Gastrocnemius medialis (tissue), 4 donors: ENCODE measurements at regions not wholly inside any gene's neighbourhood (a gene's known extent, or its start where the extent isn't known, plus 50 kb on each side); places are given as distances from the start of the nearest gene placed in this dataset.

ENCODE experiments used
- ATAC-seq, 2 donors: fragments of 150-250 bp; one replicate each; pipeline ENCODE4 v1.9.1; 2016
- DNase-seq, 2 donors: peaks; one replicate each; pipeline ENCODE4 v3.0.0-alpha.2; 2019
- H3K27ac ChIP-seq, 4 donors: fragments of 200-600 bp; sonication (generic); 1 replicate in 1 of 4; 2 replicates in 3 of 4; pipeline ENCODE4 v1.5.1; 2016 to 2018; ENCODE audit warnings: mild to moderate bottlenecking in 2 of 4, moderate library complexity in 1 of 4
- H3K27me3 ChIP-seq, 3 donors: fragments of 200-600 bp; sonication (generic) in 2 of 3; 1 replicate in 1 of 3; 2 replicates in 2 of 3; pipeline versions ENCODE4 v1.5.1 to v1.6.0; 2016 to 2019; ENCODE audit warnings: mild to moderate bottlenecking in 1 of 3, moderate library complexity in 1 of 3
- H3K36me3 ChIP-seq, 2 donors: fragments of 200-600 bp; sonication (generic) in 1 of 2; one replicate each; pipeline ENCODE4 v1.5.1; 2017 to 2018
- H3K4me1 ChIP-seq, 2 donors: fragments of 200-600 bp; sonication (generic) in 1 of 2; one replicate each; pipeline ENCODE4 v1.5.1; 2016 to 2017; ENCODE audit warnings: mild to moderate bottlenecking in 2 of 2
- H3K4me3 ChIP-seq, 4 donors: fragments of 200-600 bp; sonication (generic) in 3 of 4; 1 replicate in 1 of 4; 2 replicates in 3 of 4; pipeline ENCODE4 v1.5.1; 2016 to 2019; ENCODE audit warnings: mild to moderate bottlenecking in 2 of 4
- H3K9me3 ChIP-seq, 3 donors: fragments of 200-600 bp; sonication (generic) in 2 of 3; 1 replicate in 1 of 3; 2 replicates in 2 of 3; pipeline ENCODE4 v1.5.1; 2016 to 2019
- POLR2A ChIP-seq, 2 donors: fragments of 450-650 bp; IDR thresholded peaks; one replicate each; pipeline ENCODE4 v1.6.1; 2017; ENCODE audit warnings: antibody characterized with exemption in 2 of 2, mild to moderate bottlenecking in 2 of 2, moderate library complexity in 2 of 2
- in situ Hi-C, 4 donors: fragments of 200-750 bp; cut with MboI; loops; one replicate each; pipeline versions ENCODE4 v1.15.0 to v1.8.0; 2017; ENCODE audit warnings: low sequenced_read_pairs in 4 of 4
- intact Hi-C: fragments of 100-400 bp; cut with DNase I; formaldehyde crosslinking; loops from one replicate; pipeline ENCODE4 v1.15.1; 2023; ENCODE audit warnings: low total_unique reads
- TF ChIP-seq, protein P1 (sequence below), 5 experiments: fragments of 450-650 bp in 3 of 5; fragments of 200-600 bp in 2 of 5; sonication (generic) in 2 of 5; IDR thresholded peaks in 4 of 5; conservative IDR thresholded peaks in 1 of 5; 1 replicate in 4 of 5; 2 replicates in 1 of 5; pipeline ENCODE4 v1.5.1; 2016 to 2019; ENCODE audit warnings: antibody characterized with exemption in 5 of 5, mild to moderate bottlenecking in 3 of 5, moderate library complexity in 3 of 5

DNA sequence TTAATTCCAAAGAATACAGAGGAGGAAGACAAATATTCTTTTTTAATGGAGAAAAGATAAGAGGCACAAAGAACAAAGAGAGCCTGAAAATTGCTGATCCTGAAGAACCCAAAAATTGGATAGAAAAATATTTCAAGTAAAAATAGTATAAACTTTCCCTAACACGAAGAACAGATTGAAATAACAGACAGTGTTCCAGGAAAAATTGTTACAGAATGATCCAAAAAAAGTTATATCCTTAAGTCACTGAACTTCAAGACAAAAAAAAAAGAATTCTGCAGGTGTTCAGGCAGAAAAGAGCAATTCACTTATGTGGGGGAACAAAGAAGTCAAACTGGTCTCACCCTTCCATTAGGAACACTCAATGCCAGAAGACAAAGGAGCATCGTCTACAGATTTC is 160.2 kb downstream of the KLF12 start:
- intact Hi-C loops, result no loop called here
- Histone ChIP-seq H3K36me3 (no peaks in the 10 kb centered on the region), H3K27ac (no peak overlapping the region), H3K4me3 (no peak overlapping the region), H3K4me1 (peaks cover 9 to 26% of the 10 kb centered on the region in 2 donors), H3K9me3 (no peaks in the 10 kb centered on the region), H3K27me3 (no peaks in the 10 kb centered on the region)
- no peak for ATAC-seq
- in situ Hi-C loops, result no loop called here
- DNase-seq, result no peak
- no peak for TF ChIP-seq POLR2A (IDR thresholded peaks at IDR 0.05)
- TF ChIP-seq, protein P1, sequence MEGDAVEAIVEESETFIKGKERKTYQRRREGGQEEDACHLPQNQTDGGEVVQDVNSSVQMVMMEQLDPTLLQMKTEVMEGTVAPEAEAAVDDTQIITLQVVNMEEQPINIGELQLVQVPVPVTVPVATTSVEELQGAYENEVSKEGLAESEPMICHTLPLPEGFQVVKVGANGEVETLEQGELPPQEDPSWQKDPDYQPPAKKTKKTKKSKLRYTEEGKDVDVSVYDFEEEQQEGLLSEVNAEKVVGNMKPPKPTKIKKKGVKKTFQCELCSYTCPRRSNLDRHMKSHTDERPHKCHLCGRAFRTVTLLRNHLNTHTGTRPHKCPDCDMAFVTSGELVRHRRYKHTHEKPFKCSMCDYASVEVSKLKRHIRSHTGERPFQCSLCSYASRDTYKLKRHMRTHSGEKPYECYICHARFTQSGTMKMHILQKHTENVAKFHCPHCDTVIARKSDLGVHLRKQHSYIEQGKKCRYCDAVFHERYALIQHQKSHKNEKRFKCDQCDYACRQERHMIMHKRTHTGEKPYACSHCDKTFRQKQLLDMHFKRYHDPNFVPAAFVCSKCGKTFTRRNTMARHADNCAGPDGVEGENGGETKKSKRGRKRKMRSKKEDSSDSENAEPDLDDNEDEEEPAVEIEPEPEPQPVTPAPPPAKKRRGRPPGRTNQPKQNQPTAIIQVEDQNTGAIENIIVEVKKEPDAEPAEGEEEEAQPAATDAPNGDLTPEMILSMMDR (IDR thresholded peaks at IDR 0.05 in 4 of 5, conservative IDR thresholded peaks at IDR 0.05 in 1 of 5), result no peak

DNA sequence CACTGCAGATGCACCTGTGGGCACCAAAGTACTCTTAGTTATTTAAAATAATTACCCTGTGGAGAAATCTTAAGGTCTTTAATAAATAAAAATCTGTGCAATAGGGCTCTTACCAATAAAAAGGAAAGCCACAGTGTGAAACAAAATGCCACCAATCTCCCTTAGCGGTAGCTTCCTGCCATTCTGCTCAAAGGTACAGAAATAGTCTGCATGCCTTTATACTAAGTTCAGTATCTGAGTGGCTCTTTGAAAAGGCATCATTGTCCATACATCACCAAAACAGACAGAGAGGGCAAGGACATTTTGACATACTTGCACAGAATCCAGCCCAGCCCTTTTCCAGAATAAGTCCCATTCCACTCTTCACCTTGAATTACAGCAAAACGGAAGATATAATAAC is 161.0 kb downstream of the KLF12 start:
- DNase-seq, result no peak
- in situ Hi-C loops, result no loop called here
- H3K4me1 ChIP-seq, result peaks cover 10 to 25% of the 10 kb centered on the region in 2 donors

DNA sequence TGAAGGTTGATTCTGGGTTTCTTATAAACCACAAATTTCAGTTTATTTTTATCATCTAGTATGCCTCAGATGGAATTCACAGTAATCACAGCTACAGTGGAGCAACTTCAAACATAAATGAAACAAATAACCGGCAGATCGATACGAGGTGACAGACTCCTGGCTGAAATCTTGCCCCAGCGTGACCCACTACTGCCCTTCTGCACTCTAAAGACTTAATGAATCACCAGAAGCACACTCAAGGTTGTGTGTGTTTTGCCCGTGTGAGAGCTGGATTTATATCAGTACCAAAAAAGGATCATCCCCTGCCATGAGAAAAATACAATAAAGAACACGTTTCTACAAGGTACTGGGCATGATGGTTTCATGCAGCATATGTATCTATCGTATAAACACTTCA is 161.7 kb downstream of the KLF12 start:
- Histone ChIP-seq H3K36me3 (no peaks in the 10 kb centered on the region), H3K9me3 (no peaks in the 10 kb centered on the region), H3K4me3 (no peak overlapping the region), H3K4me1 (peaks cover 14 to 25% of the 10 kb centered on the region in 2 donors), H3K27ac (no peak overlapping the region), H3K27me3 (no peaks in the 10 kb centered on the region)
- DNase-seq (no peak), ATAC-seq (no peak)
- in situ Hi-C loops (no loop called here), intact Hi-C loops (no loop called here)
- TF ChIP-seq POLR2A (IDR thresholded peaks at IDR 0.05), result no peak
- TF ChIP-seq, protein P1 (IDR thresholded peaks at IDR 0.05 in 4 of 5, conservative IDR thresholded peaks at IDR 0.05 in 1 of 5), result no peak

More for the DNA sequence above, 161.0 kb downstream of the KLF12 start:
- intact Hi-C loops, result no loop called here
- no peak for ATAC-seq
- H3K4me3 ChIP-seq, result no peak overlapping the region
- H3K9me3 ChIP-seq, result no peaks in the 10 kb centered on the region
- TF ChIP-seq, protein P1 (IDR thresholded peaks at IDR 0.05 in 4 of 5, conservative IDR thresholded peaks at IDR 0.05 in 1 of 5), result no peak
- no peak for TF ChIP-seq POLR2A (IDR thresholded peaks at IDR 0.05)
- no peak overlapping the region for H3K27ac ChIP-seq
- H3K36me3 ChIP-seq, result no peaks in the 10 kb centered on the region
- no peaks in the 10 kb centered on the region for H3K27me3 ChIP-seq

DNA sequence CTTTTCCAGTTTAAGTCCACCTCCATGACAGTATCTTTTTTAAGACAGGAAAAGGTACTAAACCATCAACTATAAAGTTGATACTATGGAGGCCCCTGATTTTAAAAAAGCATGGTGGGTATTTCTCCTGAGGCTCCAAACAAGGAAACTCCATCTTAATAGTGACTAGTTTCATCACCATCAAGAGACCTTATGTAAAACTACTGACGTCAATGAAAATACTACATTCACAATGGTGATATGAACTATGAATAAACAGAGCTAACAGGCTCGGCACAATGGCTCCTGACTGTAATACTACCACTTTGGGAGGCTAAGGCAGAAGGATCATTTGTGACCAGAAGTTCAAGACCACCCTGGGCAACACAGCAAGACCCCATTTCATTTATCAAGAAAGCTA is 162.7 kb downstream of the KLF12 start:
- DNase-seq (no peak), ATAC-seq (no peak)
- Histone ChIP-seq H3K9me3 (no peaks in the 10 kb centered on the region), H3K27me3 (no peaks in the 10 kb centered on the region), H3K36me3 (no peaks in the 10 kb centered on the region), H3K27ac (no peak overlapping the region), H3K4me1 (peaks cover 18 to 33% of the 10 kb centered on the region in 2 donors), H3K4me3 (no peak overlapping the region)
- in situ Hi-C loops (no loop called here), intact Hi-C loops (no loop called here)
- TF ChIP-seq POLR2A (IDR thresholded peaks at IDR 0.05), result no peak
- TF ChIP-seq, protein P1 (IDR thresholded peaks at IDR 0.05 in 4 of 5, conservative IDR thresholded peaks at IDR 0.05 in 1 of 5), result no peak

DNA sequence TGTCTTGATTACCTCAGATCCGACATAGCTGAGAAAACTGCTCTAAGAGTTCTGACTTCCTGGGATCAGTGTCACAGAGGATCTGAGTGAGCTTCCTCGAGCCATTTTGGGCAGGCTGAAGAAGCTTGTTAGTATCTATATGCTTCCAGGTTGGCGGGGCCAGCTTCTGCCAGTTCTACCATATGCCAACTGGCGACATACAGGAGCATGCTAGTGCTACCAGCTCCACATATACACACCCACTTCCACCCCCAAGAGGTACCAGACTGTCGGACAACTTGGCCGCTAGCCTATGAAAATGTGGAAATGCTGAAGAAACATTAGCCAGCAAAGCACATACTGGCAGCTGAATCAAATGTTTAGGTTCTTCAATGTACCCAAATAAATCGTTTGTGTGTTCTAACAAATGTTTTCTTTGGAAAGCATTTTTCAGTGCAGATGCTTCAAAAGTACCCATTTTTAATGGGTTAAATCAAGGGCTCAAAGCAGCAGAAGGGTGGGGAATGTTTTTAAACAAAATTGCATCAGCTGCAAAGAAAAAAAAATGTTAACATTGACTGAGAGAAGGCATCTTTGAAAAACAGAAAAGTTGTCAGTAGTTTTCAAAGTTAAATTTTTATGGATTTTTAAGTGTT is 163.7 kb downstream of the KLF12 start:
- intact Hi-C loops (no loop called here), in situ Hi-C loops (no loop called here)
- no peaks in the 10 kb centered on the region for H3K27me3 ChIP-seq
- TF ChIP-seq, protein P1 (IDR thresholded peaks at IDR 0.05 in 4 of 5, conservative IDR thresholded peaks at IDR 0.05 in 1 of 5), result no peak
- TF ChIP-seq POLR2A (IDR thresholded peaks at IDR 0.05), result no peak
- no peak overlapping the region for H3K4me3 ChIP-seq
- no peaks in the 10 kb centered on the region for H3K36me3 ChIP-seq
- H3K4me1 ChIP-seq, result peaks cover 27 to 39% of the 10 kb centered on the region in 2 donors
- no peaks in the 10 kb centered on the region for H3K9me3 ChIP-seq
- DNase-seq (no peak), ATAC-seq (no peak)
- no peak overlapping the region for H3K27ac ChIP-seq
